ENCODE measurements at regions not wholly inside any gene's neighbourhood (a gene's known extent, or its start where the extent isn't known, plus 50 kb on each side); places are given as distances from the start of the nearest gene placed in this dataset.

DNA sequence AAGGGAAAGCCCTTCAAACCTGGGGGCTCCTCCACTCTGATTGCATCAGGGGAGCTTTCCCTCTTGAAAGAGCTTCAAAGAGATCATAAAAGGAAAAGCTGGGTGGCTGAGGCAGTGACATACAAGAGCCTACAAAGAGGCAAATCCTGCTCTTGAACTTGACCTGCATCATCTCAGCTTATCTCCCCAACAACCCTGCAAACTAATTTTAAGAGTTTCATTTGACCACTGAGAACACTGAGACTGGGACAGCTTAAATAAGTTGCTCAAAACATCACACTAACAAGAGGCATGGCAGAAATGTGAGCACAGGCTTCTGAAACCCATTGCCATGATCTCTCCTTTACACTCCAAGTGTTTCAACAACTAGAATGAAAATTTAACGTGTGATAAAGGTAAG, 101.6 kb upstream of the PPARGC1A start:
- TF ChIP-seq, protein P1, sequence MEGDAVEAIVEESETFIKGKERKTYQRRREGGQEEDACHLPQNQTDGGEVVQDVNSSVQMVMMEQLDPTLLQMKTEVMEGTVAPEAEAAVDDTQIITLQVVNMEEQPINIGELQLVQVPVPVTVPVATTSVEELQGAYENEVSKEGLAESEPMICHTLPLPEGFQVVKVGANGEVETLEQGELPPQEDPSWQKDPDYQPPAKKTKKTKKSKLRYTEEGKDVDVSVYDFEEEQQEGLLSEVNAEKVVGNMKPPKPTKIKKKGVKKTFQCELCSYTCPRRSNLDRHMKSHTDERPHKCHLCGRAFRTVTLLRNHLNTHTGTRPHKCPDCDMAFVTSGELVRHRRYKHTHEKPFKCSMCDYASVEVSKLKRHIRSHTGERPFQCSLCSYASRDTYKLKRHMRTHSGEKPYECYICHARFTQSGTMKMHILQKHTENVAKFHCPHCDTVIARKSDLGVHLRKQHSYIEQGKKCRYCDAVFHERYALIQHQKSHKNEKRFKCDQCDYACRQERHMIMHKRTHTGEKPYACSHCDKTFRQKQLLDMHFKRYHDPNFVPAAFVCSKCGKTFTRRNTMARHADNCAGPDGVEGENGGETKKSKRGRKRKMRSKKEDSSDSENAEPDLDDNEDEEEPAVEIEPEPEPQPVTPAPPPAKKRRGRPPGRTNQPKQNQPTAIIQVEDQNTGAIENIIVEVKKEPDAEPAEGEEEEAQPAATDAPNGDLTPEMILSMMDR (IDR thresholded peaks at IDR 0.05) = no peak
- TF ChIP-seq POLR2A (IDR thresholded peaks at IDR 0.05) = no peak
